ENCODE measurements at regions not wholly inside any gene's neighbourhood (a gene's known extent, or its start where the extent isn't known, plus 50 kb on each side); places are given as distances from the start of the nearest gene placed in this dataset.

GRCh38 chr12:58044966-58045365, 103.6 kb downstream of the ATP23 start:
- TF ChIP-seq POLR2A (IDR thresholded peaks at IDR 0.05; ENCODE audit: low read depth, low read length) (no peak), TAF1 (IDR thresholded peaks at IDR 0.05; ENCODE audit: low read depth, low read length) (no peak), POU2F2 (IDR thresholded peaks at IDR 0.05; ENCODE audit: low read depth, low read length) (no peak), POLR2AphosphoS5 (IDR thresholded peaks at IDR 0.05; ENCODE audit: low read depth, low read length) (no peak)
